Prostate gland (tissue), 2 donors: ENCODE measurements at regions not wholly inside any gene's neighbourhood (a gene's known extent, or its start where the extent isn't known, plus 50 kb on each side); places are given as distances from the start of the nearest gene placed in this dataset.

ENCODE experiments used
- CTCF ChIP-seq, 4 experiments: fragments of 200-600 bp in 2 of 4; fragments of 450-650 bp in 2 of 4; sonication (generic) in 2 of 4; IDR thresholded peaks; 1 replicate in 3 of 4; 2 replicates in 1 of 4; pipeline ENCODE4 v1.5.1; 2016 to 2019; ENCODE audit warnings: antibody characterized with exemption in 4 of 4, mild to moderate bottlenecking in 2 of 4, moderate library complexity in 2 of 4
- POLR2AphosphoS5 ChIP-seq: sonication (generic); formaldehyde crosslinking; IDR thresholded peaks from one replicate; pipeline ENCODE4 v1.6.1; 2017; ENCODE audit warnings: antibody characterized with exemption

- TF ChIP-seq CTCF (IDR thresholded peaks at IDR 0.05) (no peak), POLR2AphosphoS5 (no peak)
These were observed 680.4 kb downstream of the TLR4 start for GRCh38 chr9:118384531-118385100.
